ENCODE measurements at regions not wholly inside any gene's neighbourhood (a gene's known extent, or its start where the extent isn't known, plus 50 kb on each side); places are given as distances from the start of the nearest gene placed in this dataset.

- TF ChIP-seq ZNF260 (CRISPR knock-in tag; IDR thresholded peaks at IDR 0.05; ENCODE audit: borderline replicate concordance, low read depth) (no peak), SP1 (IDR thresholded peaks at IDR 0.05) (no peak), SP1 (CRISPR knock-in tag; IDR thresholded peaks at IDR 0.05) (no peak), ATF3 (CRISPR knock-in tag; IDR thresholded peaks at IDR 0.05) (no peak), EZH2 (conservative IDR thresholded peaks at IDR 0.05; ENCODE audit: low read depth, low read length) (no peak), SMARCC2 (IDR thresholded peaks at IDR 0.05) (no peak), LCORL (IDR thresholded peaks at IDR 0.05) (no peak), LCORL (CRISPR knock-in tag; IDR thresholded peaks at IDR 0.05) (no peak), ASH2L (IDR thresholded peaks at IDR 0.05; ENCODE audit: insufficient read length, low read depth, low read length) (no peak), REST (IDR thresholded peaks at IDR 0.05; ENCODE audit: borderline replicate concordance in 1 of 2, low read depth in 1 of 2, low read length in 2 of 2) (no peak), ZNF713 (CRISPR knock-in tag; IDR thresholded peaks at IDR 0.05) (no peak), HMGXB4 (CRISPR knock-in tag; IDR thresholded peaks at IDR 0.05; ENCODE audit: borderline replicate concordance in 1 of 2, low read depth in 1 of 2) (no peak), CHD4 (IDR thresholded peaks at IDR 0.05; ENCODE audit: borderline replicate concordance, low read length) (no peak)
Measured at GRCh38 chr2:65782996-65783650, 350.7 kb upstream of the SPRED2 start.
